DMS153 treated with DMSO at 0.1 percent for 48 hours (cell line): ENCODE measurements at regions not wholly inside any gene's neighbourhood (a gene's known extent, or its start where the extent isn't known, plus 50 kb on each side); places are given as distances from the start of the nearest gene placed in this dataset.

Experiments used
- DNase-seq: peaks from one replicate; lab custom pipeline; 2025; ENCODE audit not compliant: unreplicated experiment; lab: John Stamatoyannopoulos, UW

- DNase-seq: no peak
Observed at GRCh38 chr11:45477588-45477987, 187.8 kb downstream of the CHST1 start.

GRCh38 chr11:45476126-45476525 is 189.3 kb downstream of the CHST1 start:
- DNase-seq: no peak

GRCh38 chr11:45475173-45475572 is 189.0 kb upstream of the SYT13 start:
- DNase-seq: no peak

GRCh38 chr11:45473341-45473895 is 187.3 kb upstream of the SYT13 start:
- peak; percentile 60 for DNase-seq

GRCh38 chr11:45472716-45473317 is 186.7 kb upstream of the SYT13 start:
- peak; percentile 29 for DNase-seq

GRCh38 chr11:45471266-45471665 is 185.1 kb upstream of the SYT13 start:
- no peak for DNase-seq

- DNase-seq: no peak
Observed at GRCh38 chr11:45470794-45471167, 184.6 kb upstream of the SYT13 start.

GRCh38 chr11:45470151-45470793 is 184.1 kb upstream of the SYT13 start:
- no peak for DNase-seq

- no peak for DNase-seq
Observed at GRCh38 chr11:45468267-45468856, 182.2 kb upstream of the SYT13 start.

GRCh38 chr11:45463541-45463940 is 177.4 kb upstream of the SYT13 start:
- no peak for DNase-seq

- no peak for DNase-seq
Observed at GRCh38 chr11:45461514-45461913, 175.4 kb upstream of the SYT13 start.

- no peak for DNase-seq
Observed at GRCh38 chr11:45459491-45459890, 173.3 kb upstream of the SYT13 start.

- no peak for DNase-seq
Observed at GRCh38 chr11:45458269-45458668, 172.1 kb upstream of the SYT13 start.

GRCh38 chr11:45457649-45458048 is 171.5 kb upstream of the SYT13 start:
- no peak for DNase-seq

- DNase-seq: no peak
Observed at GRCh38 chr11:45456686-45457085, 170.5 kb upstream of the SYT13 start.

- no peak for DNase-seq
Observed at GRCh38 chr11:45455536-45455935, 169.4 kb upstream of the SYT13 start.

GRCh38 chr11:45454917-45455401 is 168.8 kb upstream of the SYT13 start:
- DNase-seq: no peak

GRCh38 chr11:45453721-45454120 is 167.6 kb upstream of the SYT13 start:
- no peak for DNase-seq

GRCh38 chr11:45451766-45452440 is 165.8 kb upstream of the SYT13 start:
- no peak for DNase-seq

GRCh38 chr11:45450189-45450588 is 164.0 kb upstream of the SYT13 start:
- DNase-seq: no peak

- no peak for DNase-seq
Observed at GRCh38 chr11:45449036-45449601, 163.0 kb upstream of the SYT13 start.
